ENCODE measurements at regions not wholly inside any gene's neighbourhood (a gene's known extent, or its start where the extent isn't known, plus 50 kb on each side); places are given as distances from the start of the nearest gene placed in this dataset.

GRCh38 chr5:33267801-33268200 lies 173.0 kb upstream of the TARS1 start:
- WGBS (ENCODE audit: insufficient coverage, low coverage, missing lambda C conversion rate): 0% methylated on average over 1 of the region's 1 CpG
- no peak for ATAC-seq
- Histone ChIP-seq H3K9me3 (replicated peaks; ENCODE audit: control insufficient read depth, insufficient read depth, low read depth, low read length) (no peaks in the 10 kb centered on the region), H3K9ac (ENCODE audit: insufficient read depth in 1 of 2, low read depth in 2 of 2, low read length in 2 of 2) (no peak overlapping the region), H3K79me2 (ENCODE audit: control insufficient read depth, insufficient read depth, low read length) (no peaks in the 10 kb centered on the region), H3K27ac (ENCODE audit: extremely low read depth, low read depth, low read length) (no peak overlapping the region), H4K20me1 (replicated peaks; ENCODE audit: control insufficient read depth, insufficient read depth, low read length) (no peaks in the 10 kb centered on the region), H3K36me3 (ENCODE audit: control insufficient read depth, insufficient read depth, low read length) (no peaks in the 10 kb centered on the region), H3K27me3 (ENCODE audit: control insufficient read depth in 2 of 2, insufficient read depth in 2 of 2, low read length in 2 of 2) (no peaks in the 10 kb centered on the region), H3K4me3 (no peak overlapping the region), H3K4me2 (ENCODE audit: insufficient read depth, low read length) (no peak overlapping the region), H2AFZ (ENCODE audit: low read depth, low read length) (no peak overlapping the region), H3K4me1 (replicated peaks in 1 of 2; ENCODE audit: control insufficient read depth in 2 of 2, insufficient read depth in 2 of 2, low read length in 2 of 2) (no peaks in the 10 kb centered on the region), H3K9me1 (ENCODE audit: control insufficient read depth, insufficient read depth, low read length) (no peaks in the 10 kb centered on the region)
- FAIRE-seq: no peak
- DNase-seq (ENCODE audit: extremely low read depth in 1 of 4, low spot score in 3 of 4): no peak
- ChIA-PET CTCF (ENCODE audit: low intra/inter-chr PET ratio) (no interaction called here), POLR2A (no interaction called here)
- intact Hi-C loops (cut with micrococcal nuclease): no loop called here
- in situ Hi-C loops (cut with MboI): no loop called here
- BruUV-seq (replicated peaks): no TSS peak
- TF ChIP-seq E2F3 (CRISPR knock-in tag; IDR thresholded peaks at IDR 0.05) (no peak), MEF2D (tag; conservative IDR thresholded peaks at IDR 0.05; ENCODE audit: low read depth) (no peak), DPF2 (IDR thresholded peaks at IDR 0.05) (no peak), TFAM (CRISPR knock-in tag; conservative IDR thresholded peaks at IDR 0.05) (no peak), CEBPB (tag; IDR thresholded peaks at IDR 0.05) (no peak), FOXK1 (CRISPR knock-in tag; IDR thresholded peaks at IDR 0.05; ENCODE audit: borderline replicate concordance) (no peak), PTRF (tag; IDR thresholded peaks at IDR 0.05) (no peak), CHD4 (IDR thresholded peaks at IDR 0.05; ENCODE audit: insufficient read depth, insufficient replicate concordance, low read depth, low read length, poor library complexity, severe bottlenecking) (no peak)
- TF ChIP-seq, protein P1, sequence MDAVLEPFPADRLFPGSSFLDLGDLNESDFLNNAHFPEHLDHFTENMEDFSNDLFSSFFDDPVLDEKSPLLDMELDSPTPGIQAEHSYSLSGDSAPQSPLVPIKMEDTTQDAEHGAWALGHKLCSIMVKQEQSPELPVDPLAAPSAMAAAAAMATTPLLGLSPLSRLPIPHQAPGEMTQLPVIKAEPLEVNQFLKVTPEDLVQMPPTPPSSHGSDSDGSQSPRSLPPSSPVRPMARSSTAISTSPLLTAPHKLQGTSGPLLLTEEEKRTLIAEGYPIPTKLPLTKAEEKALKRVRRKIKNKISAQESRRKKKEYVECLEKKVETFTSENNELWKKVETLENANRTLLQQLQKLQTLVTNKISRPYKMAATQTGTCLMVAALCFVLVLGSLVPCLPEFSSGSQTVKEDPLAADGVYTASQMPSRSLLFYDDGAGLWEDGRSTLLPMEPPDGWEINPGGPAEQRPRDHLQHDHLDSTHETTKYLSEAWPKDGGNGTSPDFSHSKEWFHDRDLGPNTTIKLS (IDR thresholded peaks at IDR 0.05; ENCODE audit: borderline replicate concordance, low read depth): no peak
- TF ChIP-seq, protein P2, sequence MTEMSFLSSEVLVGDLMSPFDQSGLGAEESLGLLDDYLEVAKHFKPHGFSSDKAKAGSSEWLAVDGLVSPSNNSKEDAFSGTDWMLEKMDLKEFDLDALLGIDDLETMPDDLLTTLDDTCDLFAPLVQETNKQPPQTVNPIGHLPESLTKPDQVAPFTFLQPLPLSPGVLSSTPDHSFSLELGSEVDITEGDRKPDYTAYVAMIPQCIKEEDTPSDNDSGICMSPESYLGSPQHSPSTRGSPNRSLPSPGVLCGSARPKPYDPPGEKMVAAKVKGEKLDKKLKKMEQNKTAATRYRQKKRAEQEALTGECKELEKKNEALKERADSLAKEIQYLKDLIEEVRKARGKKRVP (CRISPR knock-in tag; IDR thresholded peaks at IDR 0.05): no peak
